Psoas muscle (tissue), 7 donors: ENCODE measurements at regions not wholly inside any gene's neighbourhood (a gene's known extent, or its start where the extent isn't known, plus 50 kb on each side); places are given as distances from the start of the nearest gene placed in this dataset.
"Not testable (repeated sequence)": the region's sequence is repeated elsewhere in the genome, so short reads cannot be mapped to it uniquely, and the experiment has no call there.

Experiments
- ATAC-seq, 4 donors: fragments of 200-7000 bp; cut with Tn5 transposase; one replicate each; pipeline ENCODE4 v1.9.1; 2020; ENCODE audit warnings: moderate library complexity in 3 of 4, mild to moderate bottlenecking in 2 of 4
- DNase-seq, 2 donors: peaks; one replicate each; pipeline ENCODE4 v3.0.0-alpha.2; 2020
- H3K27ac ChIP-seq: fragments of 200-600 bp; one replicate; pipeline ENCODE4 v1.8.0; 2022
- H3K27me3 ChIP-seq, 3 donors: fragments of 200-600 bp in 1 of 3; one replicate each; pipeline versions ENCODE4 v1.6.1 to v1.8.0; 2013 to 2022; ENCODE audit warnings: low read length in 2 of 3, mild to moderate bottlenecking in 2 of 3, moderate library complexity in 1 of 3; ENCODE audit not compliant: insufficient read depth in 3 of 3
- H3K36me3 ChIP-seq, 2 donors: fragments of 200-600 bp in 1 of 2; one replicate each; pipeline versions ENCODE4 v1.6.1 to v1.8.0; 2013 to 2022; ENCODE audit warnings: low read depth in 1 of 2, mild to moderate bottlenecking in 1 of 2, moderate library complexity in 1 of 2; ENCODE audit not compliant: insufficient read depth in 1 of 2
- H3K4me1 ChIP-seq: fragments of 200-600 bp; one replicate; pipeline ENCODE4 v1.8.0; 2022
- H3K4me3 ChIP-seq: fragments of 200-600 bp; one replicate; pipeline ENCODE4 v1.8.0; 2022; ENCODE audit warnings: mild to moderate bottlenecking
- H3K9me3 ChIP-seq: fragments of 200-600 bp; one replicate; pipeline ENCODE4 v1.8.0; 2022
- WGBS, 3 donors: extraction: QIAGEN DNeasy Blood & Tissue Kit; methylation state at CpG; one replicate each; pipeline versions ENCODE4 v1.1.6 to v1.1.7; 2013; 5-methylcytosine and 5-hydroxymethylcytosine counted together
- intact Hi-C, 2 donors: fragments of 100-400 bp; cut with DNase I; formaldehyde crosslinking; loops; one replicate each; pipeline versions ENCODE4 v1.11.0 to v1.14.2; 2022
- TF ChIP-seq, protein P1 (sequence below): fragments of 200-600 bp; IDR thresholded peaks from one replicate; pipeline ENCODE4 v1.8.0; 2022; ENCODE audit warnings: antibody characterized with exemption
- donor health status: healthy with polysubstance abuse.
- donor health status: DM: no; HTN: no; CAD: no; lungs with moderate emphysema.
- donor health status: Bipolar disorder and iron deficiency.
- donor health status: healthy.
- donor health status: DM: yes; HTN: yes; CAD: no.
- donor health status: DM: no; HTN: no; CAD: no.
- donor health status: DM: yes; HTN: yes; CAD: no.

GRCh38 chrX:39063037-39063436 lies 261.8 kb downstream of the MID1IP1 start:
- intact Hi-C loops = no loop called here
- 69 to 88% (median 84%) methylated on average over 4 of the region's 4 CpGs for WGBS, 3 donors
- DNase-seq (peak in 1 of 2 donors; percentile 54), ATAC-seq (peak in 1 of 4 donors; percentile 33)
- TF ChIP-seq, protein P1, sequence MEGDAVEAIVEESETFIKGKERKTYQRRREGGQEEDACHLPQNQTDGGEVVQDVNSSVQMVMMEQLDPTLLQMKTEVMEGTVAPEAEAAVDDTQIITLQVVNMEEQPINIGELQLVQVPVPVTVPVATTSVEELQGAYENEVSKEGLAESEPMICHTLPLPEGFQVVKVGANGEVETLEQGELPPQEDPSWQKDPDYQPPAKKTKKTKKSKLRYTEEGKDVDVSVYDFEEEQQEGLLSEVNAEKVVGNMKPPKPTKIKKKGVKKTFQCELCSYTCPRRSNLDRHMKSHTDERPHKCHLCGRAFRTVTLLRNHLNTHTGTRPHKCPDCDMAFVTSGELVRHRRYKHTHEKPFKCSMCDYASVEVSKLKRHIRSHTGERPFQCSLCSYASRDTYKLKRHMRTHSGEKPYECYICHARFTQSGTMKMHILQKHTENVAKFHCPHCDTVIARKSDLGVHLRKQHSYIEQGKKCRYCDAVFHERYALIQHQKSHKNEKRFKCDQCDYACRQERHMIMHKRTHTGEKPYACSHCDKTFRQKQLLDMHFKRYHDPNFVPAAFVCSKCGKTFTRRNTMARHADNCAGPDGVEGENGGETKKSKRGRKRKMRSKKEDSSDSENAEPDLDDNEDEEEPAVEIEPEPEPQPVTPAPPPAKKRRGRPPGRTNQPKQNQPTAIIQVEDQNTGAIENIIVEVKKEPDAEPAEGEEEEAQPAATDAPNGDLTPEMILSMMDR = no peak
- peaks cover 16% of the 10 kb centered on the region for H3K9me3 ChIP-seq
- H3K4me1 ChIP-seq = no peaks in the 10 kb centered on the region
- H3K4me3 ChIP-seq = no peak overlapping the region
- no peak overlapping the region for H3K27ac ChIP-seq
- no peaks in the 10 kb centered on the region for H3K36me3 ChIP-seq
- H3K27me3 ChIP-seq = no peaks in the 10 kb centered on the region

GRCh38 chrX:39063702-39064101 lies 262.4 kb downstream of the MID1IP1 start:
- Histone ChIP-seq H3K4me1 (no peaks in the 10 kb centered on the region), H3K36me3 (no peaks in the 10 kb centered on the region), H3K4me3 (no peak overlapping the region), H3K9me3 (peaks cover 16% of the 10 kb centered on the region), H3K27ac (no peak overlapping the region), H3K27me3 (no peaks in the 10 kb centered on the region)
- intact Hi-C loops = no loop called here
- ATAC-seq = no peak
- no peak for DNase-seq
- TF ChIP-seq, protein P1 = no peak

GRCh38 chrX:39065051-39065871 lies 264.0 kb downstream of the MID1IP1 start:
- no peak for DNase-seq
- peak; percentile 78 to 88 (median 82) for ATAC-seq

GRCh38 chrX:39067866-39068265 lies 266.6 kb downstream of the MID1IP1 start:
- no peak for ATAC-seq
- Histone ChIP-seq H3K9me3 (no peaks in the 10 kb centered on the region), H3K27ac (no peak overlapping the region), H3K4me1 (no peaks in the 10 kb centered on the region), H3K36me3 (no peaks in the 10 kb centered on the region), H3K27me3 (peaks cover 0 to 4% (median 0%) of the 10 kb centered on the region in 3 donors), H3K4me3 (no peak overlapping the region)
- no peak for DNase-seq
- 39 to 93% (median 85%) methylated on average over 5 of the region's 5 CpGs for WGBS, 3 donors
- TF ChIP-seq, protein P1 = no peak
- intact Hi-C loops = no loop called here

More at GRCh38 chrX:39065051-39065871, 264.0 kb downstream of the MID1IP1 start:
- Histone ChIP-seq H3K36me3 (no peaks in the 10 kb centered on the region), H3K9me3 (peaks cover 12% of the 10 kb centered on the region), H3K27ac (peak overlapping the region; percentile 60), H3K4me3 (peak overlapping the region; percentile 20), H3K27me3 (no peaks in the 10 kb centered on the region), H3K4me1 (no peaks in the 10 kb centered on the region)
- WGBS, 3 donors = 21 to 33% (median 29%) methylated on average over 14 to 21 of the region's 21 CpGs
- intact Hi-C loops = no loop called here
- TF ChIP-seq, protein P1 = no peak

DNA sequence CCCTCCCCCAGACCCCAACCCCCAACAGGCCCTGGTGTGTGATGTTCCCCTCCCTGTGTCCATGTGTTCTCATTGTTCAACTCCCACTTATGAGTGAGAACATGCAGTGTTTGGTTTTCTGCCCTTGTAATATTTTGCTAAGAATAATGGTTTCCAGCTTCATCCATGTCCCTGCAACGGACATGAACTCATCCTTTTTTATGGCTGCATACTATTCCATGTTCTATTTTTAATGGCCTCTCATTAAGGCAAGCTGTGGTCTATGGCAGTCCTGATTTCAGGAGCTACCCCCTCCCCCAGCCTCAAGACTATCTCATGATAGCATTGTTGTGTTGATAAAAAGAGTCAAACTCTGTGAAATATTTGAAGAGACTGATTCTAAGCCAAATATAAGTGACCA lies 267.4 kb downstream of the MID1IP1 start:
- DNase-seq, H3K27me3 ChIP-seq, H3K9me3 ChIP-seq, ATAC-seq, intact Hi-C loops, H3K27ac ChIP-seq, H3K4me1 ChIP-seq, H3K4me3 ChIP-seq, H3K36me3 ChIP-seq: not testable (repeated sequence)
- WGBS, 3 donors = 77 to 93% (median 89%) methylated on average over 1 of the region's 1 CpG
